GM18511 (cell line): ENCODE measurements at regions not wholly inside any gene's neighbourhood (a gene's known extent, or its start where the extent isn't known, plus 50 kb on each side); places are given as distances from the start of the nearest gene placed in this dataset.

Experiments used
- ATAC-seq: cut with Tn5 transposase; IDR thresholded peaks from one replicate; pipeline ENCODE4 v1.9.1; 2021; ENCODE audit warnings: mild to moderate bottlenecking, moderate library complexity; ENCODE audit not compliant: unreplicated experiment

DNA sequence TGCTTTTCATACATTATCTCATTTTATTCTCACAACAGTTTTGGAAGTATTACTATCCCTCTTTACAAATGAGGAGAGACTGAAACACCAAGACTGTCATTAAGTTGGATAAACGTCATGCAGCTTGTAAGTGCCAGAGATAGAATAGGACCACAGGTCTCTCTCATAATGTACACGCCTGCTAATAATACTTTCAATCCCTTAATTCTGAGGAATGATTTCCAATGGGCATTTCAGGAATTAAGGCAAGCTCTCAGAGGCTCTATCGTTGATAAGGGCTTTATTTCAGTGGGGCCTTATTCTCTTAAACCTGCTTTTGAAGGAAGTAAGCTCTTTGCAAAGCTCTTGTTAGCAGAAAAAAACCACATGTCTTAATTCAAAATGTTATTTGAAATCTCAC lies 229.1 kb downstream of the NFKBIZ start:
- ATAC-seq, result no peak

- no peak for ATAC-seq
These were observed 229.8 kb downstream of the NFKBIZ start for GRCh38 chr3:102078854-102079808.

DNA sequence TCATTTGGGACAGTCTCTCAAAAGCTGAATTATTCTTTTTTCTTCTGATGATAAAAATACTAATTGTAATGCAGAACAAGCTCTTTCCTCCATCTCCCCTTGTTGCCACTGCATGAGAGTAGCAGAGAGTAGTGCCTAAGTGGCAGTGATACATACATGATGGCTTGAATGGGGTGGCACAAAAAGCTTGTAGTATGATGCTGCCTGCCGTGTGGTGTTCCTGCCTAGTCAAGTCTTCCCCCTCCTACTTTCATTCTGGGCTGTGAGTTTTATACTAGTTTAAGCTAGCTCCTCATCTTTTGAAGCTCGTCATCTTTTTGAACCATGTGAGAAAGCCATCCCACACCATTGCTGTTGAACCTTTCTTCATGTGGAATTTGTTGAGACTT lies 230.5 kb downstream of the NFKBIZ start:
- ATAC-seq, result no peak

DNA sequence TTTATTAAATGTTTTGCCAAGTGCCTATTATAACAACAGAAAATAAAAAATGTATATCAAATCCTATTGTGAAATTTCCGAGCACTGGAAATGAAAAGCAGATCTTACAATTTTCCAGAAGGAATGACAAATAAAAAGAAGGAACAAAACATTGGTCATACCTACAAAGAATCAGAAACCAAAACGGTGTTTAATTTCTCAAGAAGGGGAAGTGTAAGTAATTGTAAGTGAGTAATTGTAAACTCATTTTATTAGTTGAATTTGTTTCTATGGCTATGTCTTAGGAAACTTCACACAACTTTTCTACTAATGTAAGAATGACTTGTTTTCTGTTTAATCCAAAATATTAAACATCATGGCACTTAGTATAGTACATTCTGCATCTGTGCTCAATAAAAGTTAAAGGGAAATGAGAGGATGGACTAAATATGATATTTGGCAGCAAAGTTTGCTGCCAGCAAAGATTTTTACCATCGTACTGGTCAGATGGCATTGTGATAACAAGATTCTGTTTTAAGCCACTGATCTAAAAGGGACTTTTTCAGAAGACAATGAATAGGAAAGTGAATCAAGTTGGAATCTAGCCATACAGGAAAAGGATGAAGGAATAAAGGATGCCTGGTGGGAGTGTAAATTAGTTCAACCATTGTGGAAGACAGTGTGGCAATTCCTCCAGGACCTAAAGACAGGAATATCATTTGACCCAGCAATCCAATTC lies 232.4 kb downstream of the NFKBIZ start:
- no peak for ATAC-seq

GRCh38 chr3:102083473-102083872 lies 234.2 kb downstream of the NFKBIZ start:
- ATAC-seq, result no peak

GRCh38 chr3:102084006-102084405 lies 234.7 kb downstream of the NFKBIZ start:
- no peak for ATAC-seq

DNA sequence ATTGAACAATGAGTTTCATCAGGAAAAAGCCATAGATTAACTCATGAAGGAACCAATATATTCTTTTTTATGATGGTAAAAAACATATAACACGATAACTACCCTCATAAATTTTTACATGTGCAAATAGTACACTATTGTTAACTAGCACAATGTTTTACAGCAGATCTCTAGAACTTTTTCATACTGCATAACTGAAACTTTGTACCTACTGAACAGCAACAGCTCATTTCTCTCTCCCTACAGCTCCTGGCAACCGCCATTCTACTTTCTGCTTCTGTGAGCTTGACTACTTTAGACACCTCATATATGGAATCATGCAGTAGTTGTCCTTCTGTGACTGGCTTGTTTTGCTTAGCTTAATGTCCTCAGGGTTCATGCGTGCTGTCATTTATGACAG lies 235.4 kb downstream of the NFKBIZ start:
- no peak for ATAC-seq

GRCh38 chr3:102085431-102086176 lies 236.3 kb downstream of the NFKBIZ start:
- no peak for ATAC-seq

DNA sequence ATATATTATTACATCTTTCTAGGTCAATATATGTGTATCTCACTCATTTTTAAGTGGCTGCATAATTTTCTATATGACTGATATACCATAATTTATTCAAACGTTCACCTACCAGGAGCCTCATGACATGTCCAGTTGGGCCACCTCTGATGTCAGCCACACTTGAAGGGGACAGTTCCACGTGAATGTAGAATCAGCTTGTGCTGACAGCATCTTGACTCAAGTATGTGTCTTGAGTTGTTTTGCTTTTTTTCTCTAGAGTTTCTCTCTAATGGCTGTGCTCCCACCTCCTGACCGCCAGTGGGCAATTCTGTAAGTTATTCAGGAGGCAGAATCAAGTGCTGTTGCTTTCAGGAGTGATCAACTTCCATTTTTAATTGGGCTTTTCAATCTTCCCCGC lies 237.9 kb downstream of the NFKBIZ start:
- no peak for ATAC-seq

DNA sequence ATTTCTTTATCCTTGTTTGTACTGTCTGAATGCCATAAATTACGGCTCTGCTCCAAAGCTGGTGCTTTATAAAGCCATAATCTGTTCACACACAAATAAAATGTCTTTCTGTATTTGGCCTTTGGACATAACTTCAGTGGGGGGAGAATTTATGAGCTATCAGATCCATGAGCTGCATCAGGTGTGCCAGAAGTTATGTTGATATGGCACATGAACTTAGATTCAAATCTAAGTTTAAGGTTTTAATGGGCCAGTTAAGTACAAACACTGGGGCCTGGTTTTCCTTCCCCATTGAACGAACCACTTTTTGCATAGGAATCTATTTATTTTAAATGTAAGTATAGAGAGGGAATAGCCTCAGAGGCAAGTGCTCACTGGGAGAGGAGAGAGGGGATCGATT lies 239.9 kb downstream of the NFKBIZ start:
- ATAC-seq, result no peak

GRCh38 chr3:102089904-102090720 lies 240.8 kb downstream of the NFKBIZ start:
- ATAC-seq, result no peak

GRCh38 chr3:102090721-102091045 lies 241.4 kb downstream of the NFKBIZ start:
- ATAC-seq, result no peak

- ATAC-seq, result no peak
These were observed 242.0 kb downstream of the NFKBIZ start for GRCh38 chr3:102091358-102091757.

- no peak for ATAC-seq
These were observed 243.5 kb downstream of the NFKBIZ start for GRCh38 chr3:102092617-102093466.

DNA sequence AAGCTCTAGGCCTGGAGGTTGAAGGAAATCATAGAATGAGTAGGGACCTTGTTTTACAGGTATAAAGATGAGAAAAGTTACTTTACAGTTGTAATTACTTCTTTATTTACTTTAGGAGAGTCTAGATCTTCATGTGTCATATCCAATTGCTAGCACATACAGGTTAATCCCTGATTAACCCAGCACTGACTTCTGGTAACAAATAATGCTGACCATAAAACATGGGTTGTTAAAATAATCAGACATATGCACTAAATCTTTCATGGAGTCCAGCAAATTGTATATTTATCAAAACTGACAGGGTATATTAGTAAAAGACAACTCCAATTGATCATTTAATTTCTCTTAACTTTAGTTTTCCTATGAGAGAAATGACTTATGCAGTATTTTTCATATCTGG lies 245.2 kb downstream of the NFKBIZ start:
- no peak for ATAC-seq

DNA sequence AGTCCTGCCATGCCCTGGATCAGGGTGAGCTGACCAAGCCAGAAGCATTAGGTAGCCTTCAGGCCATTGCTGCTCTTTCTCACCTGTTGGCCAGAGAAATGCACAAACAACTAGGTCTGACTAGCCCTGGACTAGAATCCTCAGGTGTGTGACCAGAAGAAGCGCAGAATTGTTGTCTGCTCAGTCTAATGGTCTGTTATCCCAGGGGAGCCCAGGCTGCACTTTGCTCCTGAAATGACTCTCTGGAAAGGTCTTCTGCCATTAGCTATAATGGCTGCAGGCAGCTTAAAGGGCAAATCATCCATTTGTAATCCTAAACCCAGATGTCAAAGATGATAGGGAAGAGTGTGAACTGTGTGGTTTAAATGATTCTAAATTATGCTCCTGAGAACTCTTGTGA lies 246.1 kb downstream of the NFKBIZ start:
- ATAC-seq, result no peak

- no peak for ATAC-seq
These were observed 246.8 kb downstream of the NFKBIZ start for GRCh38 chr3:102096066-102096465.

DNA sequence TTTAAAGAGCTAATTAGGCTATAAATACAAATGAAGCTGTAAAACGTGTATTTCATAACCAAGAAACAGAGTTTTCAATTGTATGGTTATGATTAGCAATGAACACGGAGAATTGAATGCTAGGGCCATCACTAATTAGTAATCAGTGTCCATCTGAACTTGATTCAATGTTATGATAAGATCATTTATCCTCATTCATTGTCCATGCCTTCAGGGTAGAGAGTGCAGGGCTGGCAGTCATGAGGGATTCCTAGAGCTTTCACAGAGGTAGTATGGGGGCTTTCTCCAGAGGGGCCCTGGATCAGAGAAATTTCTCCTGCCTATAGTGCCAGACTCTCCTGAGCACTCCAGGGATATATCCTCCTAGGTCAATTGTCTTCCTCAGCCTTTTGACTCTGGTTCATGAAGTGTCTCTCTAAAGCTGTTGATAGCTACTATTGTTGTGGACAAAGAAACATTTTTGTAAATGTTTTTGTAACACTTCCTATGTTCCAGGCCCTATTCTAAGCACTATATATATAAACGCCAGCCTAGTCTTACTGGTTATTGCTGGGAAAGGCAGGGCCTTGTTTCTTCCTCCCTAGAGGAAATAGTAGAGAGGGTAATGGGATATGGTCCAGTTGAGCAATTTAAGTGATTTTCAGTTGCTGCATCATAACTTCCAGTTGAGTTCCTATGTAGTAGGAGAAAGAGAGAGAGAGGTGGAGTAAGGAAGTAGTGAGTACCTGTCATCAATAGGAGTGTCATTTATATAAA lies 249.0 kb downstream of the NFKBIZ start:
- ATAC-seq, result no peak

- ATAC-seq, result no peak
These were observed 250.6 kb downstream of the NFKBIZ start for GRCh38 chr3:102099913-102100312.
